ENCODE measurements at regions not wholly inside any gene's neighbourhood (a gene's known extent, or its start where the extent isn't known, plus 50 kb on each side); places are given as distances from the start of the nearest gene placed in this dataset.

DNA sequence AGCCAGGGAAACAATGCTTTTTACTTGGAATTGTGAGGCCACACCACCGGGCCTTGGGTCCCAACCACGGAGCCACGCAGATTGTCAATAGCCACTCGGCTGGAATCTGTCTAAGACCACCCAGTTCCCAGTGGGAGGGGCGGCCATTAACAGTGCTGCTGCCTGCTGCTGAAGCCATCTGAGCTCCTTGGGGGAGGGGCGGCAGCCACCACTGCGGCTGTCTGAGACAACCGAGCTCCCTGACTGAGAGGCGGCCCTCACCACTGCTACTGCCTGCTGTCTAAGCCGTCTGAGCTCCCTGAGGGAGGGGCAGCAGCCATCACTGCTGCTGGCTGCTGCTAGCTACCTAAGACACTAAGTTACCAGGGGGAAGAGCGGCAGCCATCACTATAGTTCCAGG lies 64.3 kb downstream of the DMRTA2 start:
- no peak for DNase-seq (ENCODE audit: low read depth)
- TF ChIP-seq, protein P1, sequence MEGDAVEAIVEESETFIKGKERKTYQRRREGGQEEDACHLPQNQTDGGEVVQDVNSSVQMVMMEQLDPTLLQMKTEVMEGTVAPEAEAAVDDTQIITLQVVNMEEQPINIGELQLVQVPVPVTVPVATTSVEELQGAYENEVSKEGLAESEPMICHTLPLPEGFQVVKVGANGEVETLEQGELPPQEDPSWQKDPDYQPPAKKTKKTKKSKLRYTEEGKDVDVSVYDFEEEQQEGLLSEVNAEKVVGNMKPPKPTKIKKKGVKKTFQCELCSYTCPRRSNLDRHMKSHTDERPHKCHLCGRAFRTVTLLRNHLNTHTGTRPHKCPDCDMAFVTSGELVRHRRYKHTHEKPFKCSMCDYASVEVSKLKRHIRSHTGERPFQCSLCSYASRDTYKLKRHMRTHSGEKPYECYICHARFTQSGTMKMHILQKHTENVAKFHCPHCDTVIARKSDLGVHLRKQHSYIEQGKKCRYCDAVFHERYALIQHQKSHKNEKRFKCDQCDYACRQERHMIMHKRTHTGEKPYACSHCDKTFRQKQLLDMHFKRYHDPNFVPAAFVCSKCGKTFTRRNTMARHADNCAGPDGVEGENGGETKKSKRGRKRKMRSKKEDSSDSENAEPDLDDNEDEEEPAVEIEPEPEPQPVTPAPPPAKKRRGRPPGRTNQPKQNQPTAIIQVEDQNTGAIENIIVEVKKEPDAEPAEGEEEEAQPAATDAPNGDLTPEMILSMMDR (IDR thresholded peaks at IDR 0.05; ENCODE audit: low read depth, low read length, missing control alignments) = no peak
- no peak overlapping the region for H3K4me3 ChIP-seq (ENCODE audit: low read depth, low read length)
- in situ Hi-C loops (cut with HindIII; ENCODE audit: low sequenced_read_pairs) = no loop called here

DNA sequence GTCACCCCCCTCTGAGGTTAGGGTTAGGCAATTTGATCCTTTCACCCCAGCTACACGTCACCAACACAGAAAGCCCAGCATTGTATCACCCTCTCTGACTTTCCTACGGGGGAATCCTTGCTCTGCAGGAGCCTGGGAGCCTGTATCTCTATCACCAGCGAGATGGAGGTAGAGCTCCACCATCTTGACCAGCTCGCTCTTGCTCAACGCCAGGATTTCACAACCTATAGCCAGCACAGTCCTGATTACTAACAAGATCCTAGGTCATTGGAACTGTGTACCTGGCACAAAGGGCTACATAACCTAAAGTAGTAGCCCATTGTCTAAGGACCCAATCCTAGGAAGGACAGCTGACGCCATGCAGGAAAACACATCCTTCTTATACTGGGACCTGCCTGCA lies 66.1 kb downstream of the DMRTA2 start:
- TF ChIP-seq, protein P1 (IDR thresholded peaks at IDR 0.05; ENCODE audit: low read depth, low read length, missing control alignments) = no peak
- in situ Hi-C loops (cut with HindIII; ENCODE audit: low sequenced_read_pairs) = no loop called here

DNA sequence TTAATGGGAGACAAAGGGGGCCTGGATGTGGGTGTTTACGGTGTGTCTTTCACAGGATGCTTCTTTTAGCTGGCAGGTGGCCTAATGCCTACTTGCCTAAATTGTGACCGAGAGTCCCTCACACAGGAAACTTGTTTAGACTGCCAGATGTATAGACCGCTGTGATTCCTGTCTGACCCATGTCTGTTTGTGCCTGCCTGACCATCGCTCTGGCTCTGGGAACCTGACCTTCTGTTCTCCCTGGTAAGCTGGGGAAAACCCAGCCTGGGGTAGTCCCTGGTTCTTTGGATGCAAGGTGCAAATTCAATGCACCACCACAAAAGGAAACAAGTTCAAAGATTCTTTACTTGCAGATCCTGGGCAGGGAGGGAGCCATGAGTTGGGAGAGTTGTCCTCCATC lies 68.4 kb downstream of the DMRTA2 start:
- in situ Hi-C loops (cut with HindIII; ENCODE audit: low sequenced_read_pairs) = no loop called here
- no peak for DNase-seq (ENCODE audit: low read depth)
- TF ChIP-seq, protein P1 (IDR thresholded peaks at IDR 0.05; ENCODE audit: low read depth, low read length, missing control alignments) = no peak
- no peak overlapping the region for H3K4me3 ChIP-seq (ENCODE audit: low read depth, low read length)

More for the DNA sequence above, 66.1 kb downstream of the DMRTA2 start:
- no peak overlapping the region for H3K4me3 ChIP-seq (ENCODE audit: low read depth, low read length)
- no peak for DNase-seq (ENCODE audit: low read depth)

DNA sequence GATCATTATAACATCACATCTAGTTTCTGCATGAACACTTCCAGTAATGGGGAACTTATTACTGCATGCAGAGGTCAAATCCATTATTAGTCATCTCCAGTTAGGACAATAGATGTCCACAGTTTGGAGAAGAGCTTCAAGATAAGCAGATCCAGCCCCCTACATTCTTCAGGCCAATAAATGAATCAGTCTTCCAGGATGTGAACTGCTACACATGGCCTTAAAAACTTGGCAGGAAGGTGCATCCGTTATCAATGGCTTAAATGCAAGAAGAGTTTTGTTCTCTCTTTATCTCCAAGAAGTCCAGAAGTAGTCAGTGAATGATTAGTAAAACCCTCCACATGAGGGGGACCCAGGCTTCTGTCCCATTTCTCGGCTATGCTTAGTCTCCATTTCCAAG lies 70.8 kb downstream of the DMRTA2 start:
- no peak for DNase-seq (ENCODE audit: low read depth)
- no peak overlapping the region for H3K4me3 ChIP-seq (ENCODE audit: low read depth, low read length)
- TF ChIP-seq, protein P1 (IDR thresholded peaks at IDR 0.05; ENCODE audit: low read depth, low read length, missing control alignments) = no peak
- in situ Hi-C loops (cut with HindIII; ENCODE audit: low sequenced_read_pairs) = no loop called here

DNA sequence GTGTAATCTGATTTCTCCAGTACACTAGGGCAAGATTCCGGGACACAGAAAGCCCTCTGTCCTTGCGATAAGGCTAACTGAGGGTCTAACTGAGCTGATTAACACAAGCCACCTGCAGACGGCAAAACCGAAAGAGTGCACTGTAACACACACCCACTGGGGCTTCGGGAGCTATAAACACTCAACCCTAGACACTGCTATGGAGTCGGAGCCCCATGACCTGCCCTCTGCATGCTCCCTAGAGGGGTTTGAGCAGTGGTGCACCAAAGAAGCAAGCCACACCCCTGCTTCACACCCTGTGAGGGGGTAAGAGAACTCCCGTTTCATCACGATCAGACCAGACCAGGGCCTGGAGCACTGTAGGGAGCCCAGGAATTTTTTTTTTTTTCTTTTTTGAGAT lies 72.4 kb downstream of the DMRTA2 start:
- no peak overlapping the region for H3K4me3 ChIP-seq (ENCODE audit: low read depth, low read length)
- in situ Hi-C loops (cut with HindIII; ENCODE audit: low sequenced_read_pairs) = no loop called here
- TF ChIP-seq, protein P1 (IDR thresholded peaks at IDR 0.05; ENCODE audit: low read depth, low read length, missing control alignments) = no peak
- DNase-seq (ENCODE audit: low read depth) = no peak

DNA sequence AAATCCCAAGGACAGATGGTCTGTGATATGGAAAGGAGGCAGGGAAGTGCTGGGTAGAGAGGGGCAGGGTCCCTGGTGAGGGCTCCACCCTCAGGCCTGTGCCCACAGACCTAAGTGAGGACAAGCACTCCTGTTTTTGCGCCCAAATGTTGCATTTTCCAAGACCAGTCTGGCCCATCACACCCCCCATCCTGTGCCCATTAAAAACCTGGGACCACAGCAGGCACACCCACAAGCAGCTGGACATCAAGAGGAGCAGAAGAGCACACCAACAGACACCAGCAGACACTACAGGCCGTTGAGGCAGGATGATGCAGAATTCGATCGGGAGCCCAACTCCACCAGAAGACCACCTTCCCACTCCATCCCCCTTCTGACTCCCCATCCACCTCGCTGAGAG lies 72.8 kb downstream of the DMRTA2 start:
- TF ChIP-seq, protein P1 (IDR thresholded peaks at IDR 0.05; ENCODE audit: low read depth, low read length, missing control alignments) = no peak
- DNase-seq (ENCODE audit: low read depth) = no peak
- in situ Hi-C loops (cut with HindIII; ENCODE audit: low sequenced_read_pairs) = no loop called here
- H3K4me3 ChIP-seq (ENCODE audit: low read depth, low read length) = no peak overlapping the region

DNA sequence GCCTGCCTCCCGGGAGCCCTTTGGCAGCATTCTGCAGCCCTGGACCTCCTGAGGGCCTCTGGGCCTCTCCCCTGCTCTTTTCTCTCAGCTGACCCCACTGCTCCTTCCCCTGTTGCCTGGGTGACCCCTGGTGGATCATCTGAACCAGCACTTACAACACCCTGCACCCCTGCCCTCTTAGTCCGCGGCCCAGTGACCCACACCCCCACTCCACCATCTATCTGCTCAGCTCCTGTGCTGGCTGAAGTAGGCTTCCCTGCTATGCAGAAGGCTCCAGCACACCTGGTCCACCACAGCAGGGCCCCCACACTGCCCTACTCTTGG lies 74.0 kb downstream of the DMRTA2 start:
- in situ Hi-C loops (cut with HindIII; ENCODE audit: low sequenced_read_pairs) = no loop called here
- no peak overlapping the region for H3K4me3 ChIP-seq (ENCODE audit: low read depth, low read length)
- TF ChIP-seq, protein P1 (IDR thresholded peaks at IDR 0.05; ENCODE audit: low read depth, low read length, missing control alignments) = no peak
- no peak for DNase-seq (ENCODE audit: low read depth)
